SKM-1 treated with dmso at 0.1 percent for 144 hours (cell line): ENCODE measurements at regions not wholly inside any gene's neighbourhood (a gene's known extent, or its start where the extent isn't known, plus 50 kb on each side); places are given as distances from the start of the nearest gene placed in this dataset.
"Not testable (repeated sequence)": the region's sequence is repeated elsewhere in the genome, so short reads cannot be mapped to it uniquely, and the experiment has no call there.

Experiments
- DNase-seq: peaks from one replicate; lab custom pipeline; 2025; ENCODE audit not compliant: unreplicated experiment; lab: John Stamatoyannopoulos, UW

DNA sequence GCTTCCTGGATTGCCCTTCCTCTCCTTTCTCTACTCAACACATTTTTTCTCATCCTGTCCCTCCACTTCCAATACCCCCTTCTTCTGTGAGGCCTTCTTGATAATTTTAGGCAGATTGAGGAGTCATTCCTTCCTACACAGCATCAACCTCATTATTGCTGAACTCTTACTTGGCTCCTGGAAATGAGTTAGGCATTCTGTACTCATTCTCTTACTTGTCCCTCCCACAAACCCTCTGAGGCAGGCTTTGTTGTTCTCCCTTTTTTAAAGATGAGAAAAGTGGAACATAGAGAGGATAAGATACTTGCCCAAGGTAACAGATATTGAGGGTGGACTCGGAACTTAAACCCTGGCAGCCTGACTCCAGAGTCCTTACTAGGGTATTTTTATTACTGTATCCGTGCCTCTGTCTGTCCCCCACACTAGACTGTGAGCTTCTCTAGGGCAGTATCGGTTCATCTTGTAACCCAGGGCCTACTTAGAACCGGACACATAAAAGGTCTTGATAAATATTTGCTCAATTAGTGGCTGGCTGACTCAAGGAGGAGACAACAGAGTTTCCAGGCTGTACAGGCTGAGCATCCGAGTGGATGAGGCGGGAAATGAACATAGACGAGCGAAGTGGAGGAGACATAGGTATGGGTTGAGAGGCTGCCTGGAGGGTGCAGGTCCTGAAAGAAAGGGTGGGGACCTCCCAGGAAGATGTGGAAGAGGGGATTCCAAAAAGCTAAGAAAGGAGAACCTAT, 148.7 kb upstream of the ATP2B2 start:
- DNase-seq, result no peak

DNA sequence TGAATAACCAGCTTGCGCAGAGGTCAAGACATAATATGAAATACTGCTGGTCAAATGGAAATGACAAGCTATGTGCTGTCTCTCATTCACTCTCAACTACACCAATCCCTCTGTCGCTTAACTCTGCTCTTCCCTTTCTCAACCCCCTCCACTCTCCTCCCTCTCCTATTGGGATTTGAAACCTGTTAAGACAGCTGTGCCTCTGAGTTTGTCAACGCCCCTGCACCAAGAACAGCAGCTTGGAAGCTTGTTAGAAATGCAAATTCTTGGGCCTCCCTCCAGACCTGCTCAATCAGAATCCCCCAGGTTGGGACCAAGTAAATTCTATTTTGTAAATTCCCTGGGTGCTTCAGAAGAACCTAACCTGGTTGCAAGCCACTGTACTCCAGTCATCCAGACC, 149.7 kb upstream of the ATP2B2 start:
- no peak for DNase-seq

- not testable (repeated sequence) for DNase-seq
Observed at GRCh38 chr3:10657339-10657738, 152.0 kb upstream of the ATP2B2 start.

DNA sequence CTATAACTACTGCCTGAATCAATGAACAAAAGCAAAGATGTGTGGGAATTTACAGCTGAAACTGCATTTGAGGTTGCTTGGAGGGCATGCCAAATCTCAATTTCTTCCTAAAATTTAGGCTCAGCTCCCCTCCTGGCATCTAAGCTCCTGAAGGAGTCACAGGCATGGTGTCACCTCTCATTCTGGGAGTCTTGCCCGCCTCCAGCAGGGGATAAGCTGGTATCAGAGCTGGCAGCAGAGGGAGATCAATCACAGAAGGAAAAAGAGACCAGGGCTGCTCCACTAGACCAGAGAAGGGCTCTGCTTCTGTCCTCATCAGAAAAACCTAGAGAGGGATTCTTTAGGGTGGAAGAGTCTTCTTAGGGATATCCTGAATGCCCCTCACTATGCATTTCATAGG, 150.4 kb upstream of the SLC6A11 start:
- DNase-seq, result no peak

DNA sequence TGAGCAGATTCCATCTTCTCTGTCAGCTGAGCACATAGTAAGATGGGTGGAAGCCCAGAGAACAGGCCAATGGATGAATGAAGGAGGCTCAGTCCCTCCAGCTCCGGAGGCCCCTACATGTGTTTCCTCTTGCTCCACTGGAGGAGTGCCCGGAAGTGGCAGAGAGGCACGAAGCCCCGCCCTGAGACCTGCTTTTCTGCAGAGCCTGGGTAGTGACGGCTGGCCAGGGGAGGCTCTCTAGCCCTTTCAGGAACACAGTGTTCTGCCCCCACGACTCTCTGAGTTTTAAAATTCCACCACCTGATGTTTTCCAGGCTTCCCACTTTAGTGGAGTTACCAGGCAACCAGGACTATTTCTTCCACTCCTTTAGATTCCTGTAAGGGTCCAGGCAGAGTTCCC, 149.4 kb upstream of the SLC6A11 start:
- no peak for DNase-seq

- no peak for DNase-seq
Observed at GRCh38 chr3:10667269-10667668, 148.8 kb upstream of the SLC6A11 start.

- DNase-seq, result no peak
Observed at GRCh38 chr3:10667901-10668476, 148.0 kb upstream of the SLC6A11 start.

DNA sequence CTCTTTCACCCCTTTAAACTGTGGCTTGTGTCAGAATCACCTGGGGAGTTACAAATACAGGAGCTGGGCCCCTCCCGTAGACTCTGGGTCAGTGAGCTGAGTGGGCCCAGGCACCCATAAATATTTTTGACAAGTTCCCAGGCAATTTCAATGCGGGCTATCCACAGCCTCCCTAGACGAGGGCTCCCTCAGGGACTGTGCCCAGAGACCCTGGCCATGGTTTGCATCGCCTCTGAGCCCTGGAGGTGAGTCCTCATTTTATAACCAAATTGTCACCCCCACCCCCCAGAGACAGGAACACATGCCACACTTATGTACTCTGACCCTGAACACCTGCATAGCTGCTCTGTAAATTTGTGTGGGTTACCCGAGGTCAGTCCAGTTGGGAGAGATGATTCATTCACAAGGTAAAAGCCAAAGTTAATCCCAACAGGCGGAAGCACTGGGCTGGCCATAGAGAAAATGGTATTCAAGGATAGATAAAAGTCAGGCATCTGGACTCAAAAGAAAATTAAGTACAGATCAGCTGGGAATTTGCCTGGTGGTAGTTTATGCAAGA, 146.5 kb upstream of the SLC6A11 start:
- DNase-seq, result no peak

- DNase-seq, result no peak
Observed at GRCh38 chr3:10672422-10672821, 143.6 kb upstream of the SLC6A11 start.

GRCh38 chr3:10674578-10674977, 141.4 kb upstream of the SLC6A11 start:
- DNase-seq, result no peak

DNA sequence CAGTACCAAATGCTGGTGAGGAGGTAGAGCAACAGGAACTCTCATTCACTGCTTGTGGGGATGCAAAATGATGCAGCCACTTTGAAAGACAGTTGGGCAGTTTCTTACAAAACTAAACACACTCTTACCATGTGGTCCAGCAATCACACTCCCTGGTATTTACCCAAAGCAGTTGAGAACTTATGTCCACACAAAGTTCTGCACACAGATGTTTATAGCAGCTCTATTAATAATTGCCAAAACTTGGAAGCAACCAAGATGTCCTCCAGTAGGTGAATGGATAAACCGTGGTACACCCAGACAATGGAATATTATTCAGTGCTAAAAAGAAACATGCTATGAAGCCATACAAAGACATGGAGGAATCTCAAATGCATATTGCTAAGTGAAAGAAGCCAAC, 139.1 kb upstream of the SLC6A11 start:
- no peak for DNase-seq

DNA sequence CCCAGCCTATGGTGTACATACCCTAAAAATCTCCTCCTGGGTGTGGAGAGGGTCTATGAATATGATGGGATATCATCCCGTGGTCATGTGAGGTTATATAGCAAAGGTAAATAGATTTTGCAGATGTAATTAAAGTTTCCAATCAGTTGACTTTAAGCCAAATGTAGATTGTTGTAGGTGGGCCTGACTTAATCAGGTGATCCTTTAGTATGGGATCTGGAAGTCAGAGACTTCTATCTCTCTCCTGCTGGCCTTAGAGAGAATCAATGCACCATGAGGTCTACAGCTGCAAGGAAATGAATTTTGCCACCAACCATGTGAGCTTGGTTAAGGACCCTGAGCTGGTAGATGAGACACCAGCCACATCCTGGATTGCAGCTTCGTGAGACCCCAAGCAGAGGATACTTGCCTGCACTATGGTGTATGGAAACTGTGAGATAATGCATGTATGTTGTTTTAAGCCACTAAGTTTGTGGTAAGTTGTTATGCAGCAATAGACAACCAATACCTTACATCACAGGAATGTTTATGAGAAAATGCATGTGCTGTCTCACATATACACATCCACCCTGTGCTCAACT, 137.1 kb upstream of the SLC6A11 start:
- DNase-seq, result no peak

DNA sequence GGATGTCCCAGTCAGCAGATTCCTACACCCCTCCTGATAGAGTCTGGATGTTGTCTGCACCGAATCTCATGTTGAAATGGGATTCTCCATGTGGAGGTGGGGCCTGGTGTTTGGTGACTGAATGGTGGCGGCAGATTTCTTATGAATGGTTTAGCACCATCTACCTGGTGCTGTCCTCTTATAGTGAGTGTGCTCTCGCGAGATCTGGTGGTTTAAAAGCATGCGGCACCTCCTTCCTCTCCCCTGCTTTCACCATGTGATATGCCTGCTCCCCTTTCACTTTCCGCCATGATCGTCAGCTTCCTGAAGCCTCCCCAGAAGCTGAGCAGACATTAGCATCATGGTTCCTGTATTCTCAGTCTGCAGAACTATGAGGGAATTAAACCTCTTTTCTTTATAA, 135.2 kb upstream of the SLC6A11 start:
- no peak for DNase-seq

GRCh38 chr3:10682692-10683091, 133.3 kb upstream of the SLC6A11 start:
- DNase-seq, result no peak

DNA sequence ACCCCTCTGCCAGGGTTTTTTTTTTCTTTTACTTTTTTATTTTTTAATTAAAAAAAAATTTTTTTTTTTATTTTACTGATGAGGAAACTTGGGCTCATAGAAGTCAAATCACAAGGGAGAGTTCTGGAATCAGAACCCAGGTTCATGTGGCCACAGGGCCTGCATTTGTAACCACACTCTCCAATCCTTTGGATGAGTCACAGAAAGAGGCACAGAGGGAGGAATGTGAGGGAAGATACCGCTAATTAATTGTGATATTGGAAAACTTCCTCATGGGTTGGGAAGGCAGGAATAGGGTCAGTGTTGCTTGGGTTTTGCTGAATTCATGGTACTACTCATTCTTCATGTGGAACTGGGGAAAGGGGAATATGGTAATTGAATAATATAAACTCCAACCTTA, 132.9 kb upstream of the SLC6A11 start:
- no peak for DNase-seq

DNA sequence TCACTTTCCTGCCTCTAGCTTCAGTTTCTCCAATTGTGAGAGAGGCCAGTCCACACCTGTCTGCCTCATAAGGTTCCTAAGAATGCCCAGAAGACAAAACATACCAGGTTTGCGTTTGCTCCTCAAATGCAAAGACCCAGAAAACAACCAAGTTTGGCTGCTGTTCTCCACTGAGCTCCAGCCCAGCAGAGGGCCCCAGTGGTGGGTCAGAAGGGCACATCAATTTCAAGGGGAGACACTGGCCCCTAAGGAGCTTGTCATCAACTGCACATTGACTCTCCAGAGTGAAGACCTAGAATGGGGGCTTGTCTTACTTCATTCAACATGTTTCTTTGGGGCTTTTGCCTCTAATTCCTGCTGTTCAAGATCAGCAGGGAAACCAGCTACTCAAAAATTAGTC, 127.9 kb upstream of the SLC6A11 start:
- no peak for DNase-seq

- no peak for DNase-seq
Observed at GRCh38 chr3:10688548-10689172, 127.4 kb upstream of the SLC6A11 start.

DNA sequence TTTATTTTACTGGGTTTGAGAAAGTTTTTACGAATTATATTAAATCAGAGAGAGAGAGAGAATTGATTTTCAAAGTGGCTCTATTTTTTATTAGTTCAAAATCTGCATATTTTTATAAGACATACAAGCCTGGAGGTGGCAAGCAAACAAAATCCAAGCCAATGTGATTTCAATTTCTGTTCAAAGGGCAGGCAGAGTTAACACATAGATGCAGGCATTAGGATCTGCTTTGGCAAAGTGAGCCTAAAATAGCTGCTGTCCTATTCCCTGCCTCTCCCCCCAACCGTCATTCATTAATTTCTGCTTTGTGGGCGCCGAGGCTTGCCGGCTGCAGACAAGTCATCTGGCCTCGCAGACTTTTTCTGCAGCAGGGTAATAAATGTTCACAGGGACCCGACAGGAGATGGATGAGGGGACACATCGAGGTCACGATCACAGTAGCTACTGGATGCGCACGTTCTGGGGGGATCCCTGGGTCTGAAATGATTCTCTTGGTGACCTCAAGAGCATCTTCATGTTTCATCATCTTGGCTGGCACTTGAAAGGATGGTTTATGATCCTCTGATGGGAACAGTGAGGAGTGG, 123.9 kb upstream of the SLC6A11 start:
- no peak for DNase-seq

GRCh38 chr3:10693457-10693856, 122.6 kb upstream of the SLC6A11 start:
- no peak for DNase-seq

GRCh38 chr3:10694179-10694578, 121.8 kb upstream of the SLC6A11 start:
- DNase-seq, result no peak

GRCh38 chr3:10695186-10695585, 120.8 kb upstream of the SLC6A11 start:
- not testable (repeated sequence) for DNase-seq
